Erythroblast (primary cell): ENCODE measurements at regions not wholly inside any gene's neighbourhood (a gene's known extent, or its start where the extent isn't known, plus 50 kb on each side); places are given as distances from the start of the nearest gene placed in this dataset.

ENCODE experiments used
- GATA1 ChIP-seq: IDR thresholded peaks from 2 replicates; pipeline ENCODE4 v1.6.1; 2011; ENCODE audit warnings: low read depth, mild to moderate bottlenecking, control low read depth, low read length, moderate library complexity
- POLR2A ChIP-seq: IDR thresholded peaks from 2 replicates; pipeline ENCODE4 v1.6.1; 2011; ENCODE audit warnings: mild to moderate bottlenecking, low read length

- no peak for TF ChIP-seq POLR2A
- no peak for TF ChIP-seq GATA1
These were observed 583.1 kb downstream of the EFNB2 start for GRCh38 chr13:105952233-105952972.
